ENCODE measurements at regions not wholly inside any gene's neighbourhood (a gene's known extent, or its start where the extent isn't known, plus 50 kb on each side); places are given as distances from the start of the nearest gene placed in this dataset.

- Histone ChIP-seq H3K27ac (ENCODE audit: insufficient read depth, low read depth, low read length) (no peak overlapping the region), H2AFZ (ENCODE audit: low read depth, low read length) (no peak overlapping the region), H3K36me3 (ENCODE audit: control insufficient read depth in 2 of 2, extremely low read depth in 1 of 2, insufficient read depth in 2 of 2, low read length in 2 of 2) (no peaks in the 10 kb centered on the region), H3K79me2 (ENCODE audit: control insufficient read depth, insufficient read depth, low read length) (no peaks in the 10 kb centered on the region), H4K20me1 (replicated peaks; ENCODE audit: control insufficient read depth, extremely low read depth, insufficient read depth, low read length) (no peaks in the 10 kb centered on the region), H3K4me1 (ENCODE audit: control insufficient read depth, extremely low read depth, insufficient read depth, low read length) (no peaks in the 10 kb centered on the region), H3K9ac (replicated peaks; ENCODE audit: extremely low read depth, insufficient read depth, low read length) (no peak overlapping the region), H3K27me3 (ENCODE audit: control insufficient read depth in 2 of 2, insufficient read depth in 2 of 2, low read length in 2 of 2) (no peaks in the 10 kb centered on the region), H3K9me1 (replicated peaks; ENCODE audit: control insufficient read depth, extremely low read depth, insufficient read depth, low read length) (no peaks in the 10 kb centered on the region), H3K4me2 (ENCODE audit: insufficient read depth, low read length) (no peak overlapping the region), H3K4me3 (replicated peaks in 1 of 3; ENCODE audit: insufficient read depth in 1 of 3, low read depth in 1 of 3, low read length in 3 of 3) (no peak overlapping the region), H3K9me3 (replicated peaks; ENCODE audit: control insufficient read depth, insufficient read depth, low read length) (no peaks in the 10 kb centered on the region)
- dilution Hi-C loops (cut with MboI; ENCODE audit: extremely low pct_ligation_motif_present, low sequenced_read_pairs) (no loop called here), intact Hi-C loops (cut with micrococcal nuclease) (no loop called here)
- FAIRE-seq (no peak), DNase-seq (ENCODE audit: low read depth, low spot score) (no peak)
- TF ChIP-seq POLR2A (IDR thresholded peaks at IDR 0.05; ENCODE audit: low read depth, low read length) = no peak
- no peak for TF ChIP-seq POLR2AphosphoS5 (IDR thresholded peaks at IDR 0.05; ENCODE audit: insufficient read depth, low read depth, low read length)
- no peak for TF ChIP-seq JUN (IDR thresholded peaks at IDR 0.05; ENCODE audit: borderline replicate concordance, insufficient read depth, insufficient read length, low read depth)
- TF ChIP-seq MAX (IDR thresholded peaks at IDR 0.05; ENCODE audit: insufficient read depth, insufficient read length) = no peak
- no peak for TF ChIP-seq EZH2 (IDR thresholded peaks at IDR 0.05; ENCODE audit: borderline replicate concordance, low read depth, low read length, severe bottlenecking)
- no peak for TF ChIP-seq MYC (IDR thresholded peaks at IDR 0.05; ENCODE audit: low read depth, low read length)
- no peak for TF ChIP-seq FOS (IDR thresholded peaks at IDR 0.05; ENCODE audit: borderline replicate concordance, insufficient read depth, low read length)
- no peak for TF ChIP-seq CTCF (IDR thresholded peaks at IDR 0.05; ENCODE audit: extremely low read depth in 1 of 2, insufficient read depth in 1 of 2, low read depth in 1 of 2, low read length in 2 of 2)
- TF ChIP-seq GATA2 (IDR thresholded peaks at IDR 0.05; ENCODE audit: insufficient read depth, insufficient read length, low read depth, low read length) = no peak
- no TSS peak for BruUV-seq (replicated peaks)
- ChIA-PET CTCF (no interaction called here), POLR2A (no interaction called here)
Observed at GRCh38 chr6:93727447-93727846, 308.1 kb upstream of the EPHA7 start.
